ENCODE measurements at regions not wholly inside any gene's neighbourhood (a gene's known extent, or its start where the extent isn't known, plus 50 kb on each side); places are given as distances from the start of the nearest gene placed in this dataset.

DNA sequence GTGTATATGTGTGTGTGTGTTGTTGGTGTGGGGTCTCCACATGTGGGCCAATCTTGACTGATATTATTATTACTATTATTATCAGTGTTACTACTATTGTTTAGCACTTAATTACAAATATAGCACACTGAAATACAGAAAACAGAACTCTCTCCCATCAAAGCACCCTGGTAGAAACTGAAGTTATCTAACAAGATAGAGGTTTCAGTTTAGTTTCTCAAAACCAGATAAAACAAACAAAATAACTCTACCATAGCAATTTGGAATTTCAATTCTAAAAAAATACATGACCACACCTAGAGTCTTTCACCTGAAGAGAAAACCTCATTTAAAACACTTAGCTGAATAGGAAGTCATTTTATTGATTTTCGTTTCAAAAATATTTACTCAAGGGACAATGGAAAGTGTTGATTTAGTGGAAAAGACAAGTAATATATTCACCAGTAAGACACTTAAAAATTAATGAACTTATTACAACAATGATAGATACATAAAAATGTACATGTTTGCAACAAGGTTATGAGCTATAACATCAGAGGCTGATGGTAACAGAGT, 252.3 kb downstream of the PDHA2 start:
- Mint-ChIP-seq H3K4me1 (no peaks in the 10 kb centered on the region), H3K27ac (no peak overlapping the region), H3K9me3 (peaks cover 0 to 5% (median 2%) of the 10 kb centered on the region in 7 donors), H3K4me3 (no peak overlapping the region), H3K36me3 (no peaks in the 10 kb centered on the region), H3K27me3 (ENCODE audit: low read depth in 3 of 3) (peaks cover 0 to 1% (median 0%) of the 10 kb centered on the region in 3 donors)
- Histone ChIP-seq H3K9ac (ENCODE audit: insufficient read depth, low read length, poor library complexity, severe bottlenecking) (no peak overlapping the region), H3K27ac (ENCODE audit: low read depth in 1 of 2, low read length in 2 of 2) (no peak overlapping the region), H3K4me2 (replicated peaks; ENCODE audit: extremely low read depth, low read length, poor library complexity, severe bottlenecking) (no peak overlapping the region), H3K4me3 (replicated peaks in 1 of 3; ENCODE audit: low read depth in 2 of 3, low read length in 3 of 3) (no peak overlapping the region), H3K79me2 (ENCODE audit: insufficient read depth, low read length) (no peaks in the 10 kb centered on the region), H3K27me3 (ENCODE audit: control insufficient read depth in 2 of 2, insufficient read depth in 2 of 2, low read length in 2 of 2) (no peaks in the 10 kb centered on the region), H3K36me3 (replicated peaks in 1 of 2; ENCODE audit: control insufficient read depth in 1 of 2, insufficient read depth in 2 of 2, low read length in 2 of 2) (no peaks in the 10 kb centered on the region), H2AFZ (ENCODE audit: insufficient read depth, low read depth, low read length, poor library complexity, severe bottlenecking) (no peak overlapping the region), H4K20me1 (ENCODE audit: insufficient read depth, low read length) (no peaks in the 10 kb centered on the region), H3K9me3 (replicated peaks in 1 of 2; ENCODE audit: control insufficient read depth in 1 of 2, insufficient read depth in 1 of 2, low read length in 2 of 2) (no peaks in the 10 kb centered on the region), H3K4me1 (ENCODE audit: control insufficient read depth in 1 of 2, insufficient read depth in 2 of 2, low read length in 2 of 2) (no peaks in the 10 kb centered on the region)
- no CpG with 5 or more reads among the region's 1 CpG for WGBS (ENCODE audit: insufficient coverage)
- no peak for DNase-seq
- TF ChIP-seq, protein P1, sequence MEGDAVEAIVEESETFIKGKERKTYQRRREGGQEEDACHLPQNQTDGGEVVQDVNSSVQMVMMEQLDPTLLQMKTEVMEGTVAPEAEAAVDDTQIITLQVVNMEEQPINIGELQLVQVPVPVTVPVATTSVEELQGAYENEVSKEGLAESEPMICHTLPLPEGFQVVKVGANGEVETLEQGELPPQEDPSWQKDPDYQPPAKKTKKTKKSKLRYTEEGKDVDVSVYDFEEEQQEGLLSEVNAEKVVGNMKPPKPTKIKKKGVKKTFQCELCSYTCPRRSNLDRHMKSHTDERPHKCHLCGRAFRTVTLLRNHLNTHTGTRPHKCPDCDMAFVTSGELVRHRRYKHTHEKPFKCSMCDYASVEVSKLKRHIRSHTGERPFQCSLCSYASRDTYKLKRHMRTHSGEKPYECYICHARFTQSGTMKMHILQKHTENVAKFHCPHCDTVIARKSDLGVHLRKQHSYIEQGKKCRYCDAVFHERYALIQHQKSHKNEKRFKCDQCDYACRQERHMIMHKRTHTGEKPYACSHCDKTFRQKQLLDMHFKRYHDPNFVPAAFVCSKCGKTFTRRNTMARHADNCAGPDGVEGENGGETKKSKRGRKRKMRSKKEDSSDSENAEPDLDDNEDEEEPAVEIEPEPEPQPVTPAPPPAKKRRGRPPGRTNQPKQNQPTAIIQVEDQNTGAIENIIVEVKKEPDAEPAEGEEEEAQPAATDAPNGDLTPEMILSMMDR (IDR thresholded peaks at IDR 0.05), result no peak
- intact Hi-C loops (cut with micrococcal nuclease), result no loop called here

DNA sequence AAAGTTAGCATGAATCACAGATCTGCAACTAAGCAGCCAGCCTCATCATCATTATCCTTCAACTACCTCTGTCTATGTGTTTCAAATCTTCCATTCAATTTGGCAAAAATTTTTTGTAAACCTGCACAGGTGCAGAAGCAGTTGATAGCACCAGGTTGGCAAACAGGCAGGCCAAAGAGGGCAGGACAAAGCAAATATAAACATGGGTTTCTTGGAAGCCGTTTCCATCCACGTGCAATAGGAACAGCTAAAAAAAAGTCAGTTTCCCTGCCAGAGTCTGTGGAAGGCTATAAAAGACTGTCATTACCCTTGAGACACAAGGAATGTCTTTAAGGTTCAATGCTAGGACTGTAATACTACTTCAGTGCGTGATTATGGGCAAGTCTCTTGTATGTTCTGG, 253.2 kb downstream of the PDHA2 start:
- peaks cover 0 to 1% (median 0%) of the 10 kb centered on the region in 3 donors for H3K27me3 Mint-ChIP-seq (ENCODE audit: low read depth in 3 of 3)

More for the DNA sequence above, 253.2 kb downstream of the PDHA2 start:
- Histone ChIP-seq H3K4me3 (replicated peaks in 1 of 3; ENCODE audit: low read depth in 2 of 3, low read length in 3 of 3) (no peak overlapping the region), H3K36me3 (replicated peaks in 1 of 2; ENCODE audit: control insufficient read depth in 1 of 2, insufficient read depth in 2 of 2, low read length in 2 of 2) (no peaks in the 10 kb centered on the region), H3K27ac (ENCODE audit: low read depth in 1 of 2, low read length in 2 of 2) (no peak overlapping the region), H3K9me3 (replicated peaks in 1 of 2; ENCODE audit: control insufficient read depth in 1 of 2, insufficient read depth in 1 of 2, low read length in 2 of 2) (no peaks in the 10 kb centered on the region), H3K9ac (ENCODE audit: insufficient read depth, low read length, poor library complexity, severe bottlenecking) (no peak overlapping the region), H4K20me1 (ENCODE audit: insufficient read depth, low read length) (no peaks in the 10 kb centered on the region), H3K79me2 (ENCODE audit: insufficient read depth, low read length) (no peaks in the 10 kb centered on the region), H3K4me2 (replicated peaks; ENCODE audit: extremely low read depth, low read length, poor library complexity, severe bottlenecking) (no peak overlapping the region), H3K4me1 (ENCODE audit: control insufficient read depth in 1 of 2, insufficient read depth in 2 of 2, low read length in 2 of 2) (no peaks in the 10 kb centered on the region), H3K27me3 (ENCODE audit: control insufficient read depth in 2 of 2, insufficient read depth in 2 of 2, low read length in 2 of 2) (no peaks in the 10 kb centered on the region), H2AFZ (ENCODE audit: insufficient read depth, low read depth, low read length, poor library complexity, severe bottlenecking) (no peak overlapping the region)
- H3K4me1 Mint-ChIP-seq, result no peaks in the 10 kb centered on the region
- no peak overlapping the region for H3K4me3 Mint-ChIP-seq
- 94% methylated on average over 2 of the region's 3 CpGs for WGBS (ENCODE audit: insufficient coverage)
- TF ChIP-seq, protein P1 (IDR thresholded peaks at IDR 0.05), result no peak
- intact Hi-C loops (cut with micrococcal nuclease), result no loop called here
- H3K9me3 Mint-ChIP-seq, result peaks cover 0 to 5% (median 2%) of the 10 kb centered on the region in 7 donors
- H3K27ac Mint-ChIP-seq, result no peak overlapping the region
- no peaks in the 10 kb centered on the region for H3K36me3 Mint-ChIP-seq
- DNase-seq, result no peak
